GM19468 (cell line): ENCODE measurements at regions not wholly inside any gene's neighbourhood (a gene's known extent, or its start where the extent isn't known, plus 50 kb on each side); places are given as distances from the start of the nearest gene placed in this dataset.
"Not testable (repeated sequence)": the region's sequence is repeated elsewhere in the genome, so short reads cannot be mapped to it uniquely, and the experiment has no call there.

Experiments
- ATAC-seq: cut with Tn5 transposase; IDR thresholded peaks from one replicate; pipeline ENCODE4 v1.9.1; 2021; ENCODE audit warnings: mild to moderate bottlenecking, moderate library complexity, moderate number of reproducible peaks; ENCODE audit not compliant: unreplicated experiment; ENCODE audit errors: extremely low read depth

DNA sequence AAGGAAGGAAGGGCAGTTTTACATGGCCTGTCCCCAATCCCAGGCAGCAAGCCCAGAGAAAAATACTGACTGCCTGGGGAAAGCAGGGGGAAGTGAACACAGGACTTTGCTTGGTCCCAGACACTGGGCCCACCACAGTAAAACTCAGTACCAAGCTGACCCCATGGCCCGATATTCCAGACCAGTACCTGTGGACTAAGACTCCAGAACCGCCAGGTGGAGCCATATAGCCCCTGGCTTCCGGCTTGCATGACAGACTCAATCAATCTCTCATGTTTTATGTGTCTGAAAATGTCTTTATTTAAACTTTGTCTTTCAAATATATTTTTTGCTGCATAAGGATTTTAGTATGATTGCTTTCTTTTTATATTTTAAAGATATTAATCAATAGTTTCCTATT lies 767.9 kb upstream of the SLITRK6 start:
- no peak for ATAC-seq

- no peak for ATAC-seq
Observed at GRCh38 chr13:86569119-86569518, 769.9 kb upstream of the SLITRK6 start.

GRCh38 chr13:86569974-86570373 lies 770.8 kb upstream of the SLITRK6 start:
- no peak for ATAC-seq

DNA sequence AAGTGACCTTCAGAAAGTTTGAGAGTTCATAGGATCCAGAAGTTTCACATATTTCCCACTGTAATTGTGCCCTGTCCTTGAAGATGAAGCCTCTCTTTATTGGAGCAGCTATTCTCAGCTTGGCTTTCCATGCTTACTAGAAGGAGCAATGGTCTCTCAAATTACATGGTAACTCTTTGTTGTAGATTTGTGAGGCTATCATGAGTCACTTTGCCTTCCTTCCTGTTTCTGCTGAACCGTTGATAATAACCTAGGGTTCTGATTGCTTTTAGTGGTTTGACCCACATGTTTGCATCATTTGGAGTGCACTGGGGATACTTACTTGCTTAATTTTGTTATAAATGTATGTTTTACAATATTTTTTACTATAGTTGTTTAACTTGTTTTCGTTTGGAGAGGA lies 772.9 kb upstream of the SLITRK6 start:
- ATAC-seq = no peak

DNA sequence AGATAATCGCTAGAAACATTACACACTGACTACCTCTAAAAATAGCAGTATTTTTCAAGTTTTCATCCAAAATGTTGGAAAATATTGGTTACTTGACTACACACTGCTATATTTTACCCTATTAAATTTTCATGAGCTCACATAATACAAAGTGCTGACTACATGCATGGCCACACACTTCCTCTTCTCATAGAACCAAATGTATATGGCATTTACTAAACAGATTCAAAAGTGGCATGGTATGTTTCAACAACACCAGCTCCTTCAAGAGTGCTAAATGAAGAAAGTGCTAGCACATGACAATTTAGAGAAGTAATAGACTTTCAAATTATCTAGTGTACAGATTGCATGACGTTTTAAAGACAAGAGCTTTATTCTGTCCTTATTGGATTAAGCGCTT lies 780.4 kb upstream of the SLITRK6 start:
- no peak for ATAC-seq

- ATAC-seq = no peak
Observed at GRCh38 chr13:86581706-86582105, 782.5 kb upstream of the SLITRK6 start.

- ATAC-seq = no peak
Observed at GRCh38 chr13:86584301-86584700, 785.1 kb upstream of the SLITRK6 start.

- no peak for ATAC-seq
Observed at GRCh38 chr13:86585835-86586234, 786.6 kb upstream of the SLITRK6 start.

DNA sequence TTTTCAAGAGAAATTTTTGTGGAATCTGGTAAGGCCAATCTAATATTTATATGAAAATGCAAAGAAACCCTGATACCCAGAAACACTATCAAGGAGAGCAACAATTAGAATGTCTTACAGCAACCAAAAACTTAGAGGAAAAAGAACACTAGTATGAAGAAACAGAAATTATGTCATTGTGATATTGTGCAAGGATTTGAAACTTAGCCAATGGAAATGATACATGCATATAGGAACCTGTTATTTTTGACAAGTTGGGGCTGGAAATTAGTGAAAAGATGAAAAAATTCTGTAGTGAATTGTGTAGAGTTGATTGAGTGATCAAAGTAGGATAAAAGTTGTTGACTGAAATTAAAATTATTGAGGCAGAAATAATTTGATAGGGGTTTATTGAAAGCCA lies 792.6 kb upstream of the SLITRK6 start:
- ATAC-seq = no peak

GRCh38 chr13:86601351-86601750 lies 802.1 kb upstream of the SLITRK6 start:
- no peak for ATAC-seq

DNA sequence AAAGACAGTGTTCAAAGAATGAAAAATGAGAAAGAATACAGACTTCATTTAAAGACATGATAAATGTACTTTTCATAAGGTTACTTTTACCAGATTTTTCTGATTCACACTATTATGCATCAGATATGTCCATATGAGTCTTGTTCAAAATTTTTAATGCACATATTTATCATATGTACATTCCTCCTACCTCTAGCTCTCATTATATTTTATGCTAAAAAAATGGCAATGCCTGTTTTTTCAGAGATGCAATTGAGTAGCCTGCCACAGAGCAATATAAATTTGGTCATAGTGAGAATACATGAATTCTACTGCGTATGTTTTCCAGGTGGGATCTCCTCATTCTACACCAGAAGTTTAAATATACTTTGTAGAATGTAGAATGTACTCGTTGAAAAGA lies 807.0 kb upstream of the SLITRK6 start:
- no peak for ATAC-seq

DNA sequence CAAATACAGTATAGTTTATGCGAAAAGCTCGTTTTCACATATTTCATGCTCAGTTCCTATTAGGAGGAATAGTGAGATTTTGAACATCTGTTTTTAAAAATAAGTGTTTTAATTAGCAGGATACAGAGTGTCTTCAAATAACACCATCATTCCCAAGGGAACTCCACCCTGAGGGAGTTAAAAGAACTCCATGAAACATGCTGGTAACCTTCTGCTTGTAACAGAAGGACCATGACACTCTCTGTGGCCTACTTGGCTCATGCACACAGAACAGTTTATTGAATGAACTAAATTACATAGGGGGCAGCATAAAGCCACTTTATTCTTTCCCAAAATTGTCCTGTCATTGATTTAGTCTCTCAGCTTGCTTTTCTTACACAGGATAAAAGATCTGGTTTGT lies 809.5 kb upstream of the SLITRK6 start:
- no peak for ATAC-seq

DNA sequence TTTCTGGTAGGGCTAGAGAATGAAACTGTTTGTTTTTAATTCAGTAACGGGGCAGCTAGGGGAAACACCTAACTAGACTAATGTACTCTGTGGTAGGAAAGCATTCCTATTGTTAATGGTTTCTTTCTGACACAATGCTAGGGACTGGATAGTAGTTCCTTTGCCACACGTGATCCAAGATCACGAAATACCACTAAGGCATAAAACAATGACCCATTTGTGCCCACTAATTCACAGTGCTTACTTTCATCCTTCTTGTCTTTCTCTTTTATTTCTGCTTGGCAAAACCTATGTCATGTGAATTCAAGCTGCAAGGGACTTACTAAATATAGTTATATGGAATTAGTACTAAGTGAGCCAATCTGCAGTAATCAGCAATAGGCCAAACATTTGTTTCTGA lies 834.1 kb upstream of the SLITRK6 start:
- no peak for ATAC-seq

GRCh38 chr13:86651171-86651570 lies 852.0 kb upstream of the SLITRK6 start:
- ATAC-seq = not testable (repeated sequence)

GRCh38 chr13:86653009-86653408 lies 853.8 kb upstream of the SLITRK6 start:
- ATAC-seq = no peak

DNA sequence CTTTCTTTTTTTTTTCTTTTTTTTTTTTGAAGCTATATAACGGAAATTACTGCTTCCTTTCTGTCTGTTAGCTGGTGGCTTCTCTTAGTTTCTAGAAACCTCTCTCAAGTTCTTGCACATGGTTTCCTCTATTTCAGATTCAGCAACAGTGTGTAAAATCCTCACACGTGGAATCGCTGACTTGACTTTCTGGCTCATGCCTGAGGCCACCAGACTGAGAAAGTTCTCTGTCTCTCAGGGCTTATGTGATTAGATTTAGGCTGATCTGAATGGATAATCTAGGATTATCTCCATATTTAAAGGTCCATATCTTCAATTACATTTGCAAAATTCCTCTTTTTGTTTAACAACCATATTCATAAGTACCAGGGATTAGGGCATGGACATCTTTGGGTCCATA lies 856.3 kb upstream of the SLITRK6 start:
- no peak for ATAC-seq

DNA sequence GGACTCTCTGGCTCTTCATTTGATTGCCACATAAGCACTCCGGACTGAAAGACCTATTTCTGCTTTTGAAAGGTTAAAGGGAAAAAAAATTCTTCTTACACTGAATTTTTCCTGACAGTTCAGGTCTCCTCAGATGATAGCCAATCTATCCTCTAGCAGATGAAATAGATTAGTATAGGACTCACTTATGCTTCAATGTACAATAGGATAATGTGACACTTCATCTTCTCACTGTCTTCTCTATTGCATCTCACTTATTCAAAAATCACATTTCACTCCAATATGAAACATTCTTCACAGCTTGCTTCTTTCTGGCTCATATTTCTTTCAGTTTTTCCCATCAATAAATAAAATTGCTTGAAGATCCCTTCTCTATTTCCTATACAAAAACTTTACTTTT lies 860.9 kb upstream of the SLITRK6 start:
- no peak for ATAC-seq

DNA sequence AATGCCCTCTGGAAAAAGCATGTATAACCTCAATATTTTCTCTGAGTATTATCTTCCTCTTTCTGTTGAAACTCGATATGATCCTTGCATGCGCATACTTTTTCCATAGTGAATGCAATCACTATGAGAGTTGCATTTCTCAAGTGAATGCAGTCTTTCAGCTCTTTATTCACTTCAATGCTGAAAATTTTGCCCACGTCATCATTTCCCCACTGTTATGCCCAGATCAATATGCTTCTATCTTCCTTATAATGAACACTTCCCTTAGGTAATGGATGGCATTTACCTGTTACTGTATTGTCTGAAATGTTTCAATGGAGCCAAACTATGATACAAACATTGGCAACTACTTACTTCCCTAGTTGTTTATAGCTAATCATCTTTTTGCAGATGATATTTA lies 866.6 kb upstream of the SLITRK6 start:
- no peak for ATAC-seq

- ATAC-seq = no peak
Observed at GRCh38 chr13:86673931-86674431, 874.8 kb upstream of the SLITRK6 start.

DNA sequence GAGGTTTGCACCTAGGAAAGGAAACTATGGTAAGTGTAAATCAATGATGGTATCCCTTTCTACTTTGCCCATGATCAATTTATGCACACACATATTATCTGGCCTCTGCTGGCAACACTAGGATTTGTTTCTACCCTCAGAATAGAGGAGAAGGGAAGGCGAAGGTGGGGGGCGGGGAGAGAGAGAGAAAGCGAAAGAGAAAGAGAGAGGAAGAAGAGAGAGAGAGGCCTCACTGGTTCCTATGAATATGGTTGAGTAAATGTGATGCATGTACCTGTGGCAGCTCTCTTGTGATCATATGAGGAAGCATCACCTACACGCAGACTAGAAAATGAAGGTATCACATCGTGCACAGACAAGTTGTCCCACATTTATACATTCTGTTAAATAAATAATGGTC lies 882.0 kb upstream of the SLITRK6 start:
- no peak for ATAC-seq

DNA sequence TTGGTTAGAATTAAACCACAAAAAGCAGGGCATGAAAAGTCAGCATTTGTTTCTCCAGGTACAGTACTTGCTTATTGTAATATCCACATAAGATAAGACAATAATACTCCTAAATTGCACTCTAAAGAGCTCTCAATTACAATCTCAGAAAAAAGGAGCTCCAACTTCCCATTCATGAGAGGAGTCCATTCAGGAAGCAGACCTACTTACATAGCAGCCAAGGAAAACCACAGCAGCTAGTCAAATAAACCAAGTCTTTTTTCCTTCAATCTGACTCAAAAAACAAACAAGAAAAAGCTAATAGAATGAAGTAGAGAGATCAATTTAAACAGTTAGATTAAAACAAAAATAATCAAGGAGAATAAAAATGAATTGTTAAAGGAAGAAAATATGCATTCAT lies 885.2 kb upstream of the SLITRK6 start:
- no peak for ATAC-seq

DNA sequence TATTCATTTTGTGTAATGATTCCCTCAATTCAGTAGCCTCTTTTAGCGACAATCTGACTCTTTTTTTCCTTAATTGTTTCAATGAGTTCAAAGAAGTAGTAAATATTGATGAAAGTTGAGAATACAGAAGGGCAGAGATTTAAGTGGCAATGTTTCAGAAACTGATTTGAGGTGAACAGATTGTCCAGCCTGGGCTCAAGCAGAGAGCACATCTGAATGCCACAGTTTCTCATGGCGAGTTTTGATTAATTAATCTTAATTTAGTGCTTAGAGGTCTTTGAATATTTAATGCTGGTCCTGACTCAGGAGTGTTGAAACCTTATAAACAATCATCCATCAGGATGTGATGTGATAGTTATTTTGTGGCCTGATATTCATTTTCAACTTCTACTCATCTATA lies 890.7 kb upstream of the SLITRK6 start:
- no peak for ATAC-seq

GRCh38 chr13:86692291-86692690 lies 893.1 kb upstream of the SLITRK6 start:
- no peak for ATAC-seq
